Pancreas (tissue), 10 donors: ENCODE measurements at regions not wholly inside any gene's neighbourhood (a gene's known extent, or its start where the extent isn't known, plus 50 kb on each side); places are given as distances from the start of the nearest gene placed in this dataset.

Experiments
- ATAC-seq, 4 donors: fragments of 200-7000 bp; cut with Tn5 transposase; one replicate each; pipeline versions ENCODE4 v1.8.0 to v1.9.1; 2020; ENCODE audit warnings: mild to moderate bottlenecking in 4 of 4, moderate library complexity in 4 of 4
- DNase-seq, 6 donors: peaks; one replicate each; pipeline ENCODE4 v3.0.0-alpha.2; 2020
- FAIRE-seq: peaks from 2 replicates; lab custom pipeline; 2012; peaks lifted over from hg19 to GRCh38; lab: Jason Lieb, UNC
- H3K27ac ChIP-seq, 4 donors: fragments of 200-600 bp; sonication (generic); 1 replicate in 3 of 4; 2 replicates in 1 of 4; pipeline versions ENCODE4 v1.5.0 to v1.8.0; 2020
- H3K27me3 ChIP-seq, 4 donors: fragments of 200-600 bp; one replicate each; pipeline ENCODE4 v1.8.0; 2021
- H3K36me3 ChIP-seq, 3 donors: fragments of 200-600 bp; sonication (generic) in 1 of 3; one replicate each; pipeline versions ENCODE4 v1.5.0 to v1.8.0; 2020 to 2021
- H3K4me1 ChIP-seq, 3 donors: fragments of 200-600 bp; one replicate each; pipeline ENCODE4 v1.8.0; 2021
- H3K4me3 ChIP-seq, 4 donors: fragments of 200-600 bp; sonication (generic) in 2 of 4; one replicate each; pipeline versions ENCODE4 v1.5.0 to v1.8.0; 2020 to 2021
- H3K9me3 ChIP-seq, 4 donors: fragments of 200-600 bp; one replicate each; pipeline ENCODE4 v1.8.0; 2021
- WGBS, 2 donors: extraction: QIAGEN DNeasy Blood & Tissue Kit; methylation state at CpG; one replicate each; pipeline ENCODE4 v1.1.7; 2013; 5-methylcytosine and 5-hydroxymethylcytosine counted together
- intact Hi-C, 3 donors: fragments of 100-400 bp; cut with DNase I; formaldehyde crosslinking; loops; one replicate each; pipeline versions ENCODE4 v1.11.1 to v1.14.2; 2022
- TF ChIP-seq, protein P1 (sequence below), 4 donors: fragments of 200-600 bp; sonication (generic) in 3 of 4; IDR thresholded peaks; one replicate each; pipeline versions ENCODE4 v1.5.0 to v1.8.0; 2021; ENCODE audit warnings: antibody characterized with exemption in 4 of 4
- donor health status: healthy with polysubstance abuse.
- donor health status: DM: no; HTN: no; CAD: no; lungs with moderate emphysema.
- donor health status: DM: no; HTN: no; CAD: no.
- donor health status: control.
- donor health status: control.
- donor health status: Bipolar disorder and iron deficiency.
- donor health status: DM: yes; HTN: yes; CAD: no.
- donor health status: DM: no; HTN: no; CAD: no.
- donor health status: DM: no; HTN: no; CAD: no.
- donor health status: DM: yes; HTN: yes; CAD: no.

DNA sequence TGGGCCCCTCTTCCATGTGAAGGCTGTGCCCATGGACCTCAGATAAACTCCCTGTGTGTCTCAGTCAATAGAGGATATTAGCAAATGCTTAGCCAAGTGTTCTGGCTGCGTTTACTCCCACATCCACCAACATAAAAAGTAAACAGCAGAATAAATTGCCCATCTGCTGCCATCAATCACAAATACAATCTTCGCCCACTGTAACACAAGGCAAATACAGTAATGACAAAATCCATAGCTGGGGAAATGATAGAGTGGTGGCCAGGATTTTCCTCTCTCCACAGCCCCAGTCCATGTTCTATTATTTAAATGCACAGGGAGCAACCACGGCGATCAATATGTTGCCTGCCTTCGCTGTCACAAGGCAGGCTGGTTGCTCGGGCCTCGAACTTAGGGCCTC is 376.5 kb downstream of the UQCRFS1 start:
- DNase-seq (no peak), ATAC-seq (no peak), FAIRE-seq (no peak)
- no peak overlapping the region for H3K27ac ChIP-seq
- no peaks in the 10 kb centered on the region for H3K36me3 ChIP-seq
- intact Hi-C loops: no loop called here
- WGBS, 2 donors: 20 to 23% methylated on average over 7 of the region's 7 CpGs
- H3K27me3 ChIP-seq: no peaks in the 10 kb centered on the region
- H3K9me3 ChIP-seq: no peaks in the 10 kb centered on the region
- H3K4me3 ChIP-seq: no peak overlapping the region
- TF ChIP-seq, protein P1, sequence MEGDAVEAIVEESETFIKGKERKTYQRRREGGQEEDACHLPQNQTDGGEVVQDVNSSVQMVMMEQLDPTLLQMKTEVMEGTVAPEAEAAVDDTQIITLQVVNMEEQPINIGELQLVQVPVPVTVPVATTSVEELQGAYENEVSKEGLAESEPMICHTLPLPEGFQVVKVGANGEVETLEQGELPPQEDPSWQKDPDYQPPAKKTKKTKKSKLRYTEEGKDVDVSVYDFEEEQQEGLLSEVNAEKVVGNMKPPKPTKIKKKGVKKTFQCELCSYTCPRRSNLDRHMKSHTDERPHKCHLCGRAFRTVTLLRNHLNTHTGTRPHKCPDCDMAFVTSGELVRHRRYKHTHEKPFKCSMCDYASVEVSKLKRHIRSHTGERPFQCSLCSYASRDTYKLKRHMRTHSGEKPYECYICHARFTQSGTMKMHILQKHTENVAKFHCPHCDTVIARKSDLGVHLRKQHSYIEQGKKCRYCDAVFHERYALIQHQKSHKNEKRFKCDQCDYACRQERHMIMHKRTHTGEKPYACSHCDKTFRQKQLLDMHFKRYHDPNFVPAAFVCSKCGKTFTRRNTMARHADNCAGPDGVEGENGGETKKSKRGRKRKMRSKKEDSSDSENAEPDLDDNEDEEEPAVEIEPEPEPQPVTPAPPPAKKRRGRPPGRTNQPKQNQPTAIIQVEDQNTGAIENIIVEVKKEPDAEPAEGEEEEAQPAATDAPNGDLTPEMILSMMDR (IDR thresholded peaks at IDR 0.05): no peak
- H3K4me1 ChIP-seq: no peaks in the 10 kb centered on the region

- FAIRE-seq: no peak
- Histone ChIP-seq H3K36me3 (no peaks in the 10 kb centered on the region), H3K4me3 (no peak overlapping the region), H3K27ac (no peak overlapping the region), H3K9me3 (no peaks in the 10 kb centered on the region), H3K4me1 (no peaks in the 10 kb centered on the region), H3K27me3 (no peaks in the 10 kb centered on the region)
- no peak for DNase-seq
- TF ChIP-seq, protein P1 (IDR thresholded peaks at IDR 0.05): no peak
- no peak for ATAC-seq
- 51 to 67% methylated on average over 3 of the region's 3 CpGs for WGBS, 2 donors
- intact Hi-C loops: no loop called here
These were observed 378.0 kb downstream of the UQCRFS1 start for GRCh38 chr19:28834996-28835395.

GRCh38 chr19:28831462-28831861 is 381.5 kb downstream of the UQCRFS1 start:
- DNase-seq: no peak
- FAIRE-seq: no peak
- Histone ChIP-seq H3K36me3 (no peaks in the 10 kb centered on the region), H3K4me1 (no peaks in the 10 kb centered on the region), H3K4me3 (no peak overlapping the region), H3K27me3 (no peaks in the 10 kb centered on the region), H3K27ac (no peak overlapping the region), H3K9me3 (no peaks in the 10 kb centered on the region)
- WGBS, 2 donors: 79 to 80% methylated on average over 5 of the region's 5 CpGs
- intact Hi-C loops: no loop called here
- TF ChIP-seq, protein P1 (IDR thresholded peaks at IDR 0.05): no peak
- ATAC-seq: no peak

- DNase-seq: no peak
- WGBS, 2 donors: 57 to 69% methylated on average over 4 of the region's 4 CpGs
These were observed 383.2 kb downstream of the UQCRFS1 start for GRCh38 chr19:28829762-28830161.

DNA sequence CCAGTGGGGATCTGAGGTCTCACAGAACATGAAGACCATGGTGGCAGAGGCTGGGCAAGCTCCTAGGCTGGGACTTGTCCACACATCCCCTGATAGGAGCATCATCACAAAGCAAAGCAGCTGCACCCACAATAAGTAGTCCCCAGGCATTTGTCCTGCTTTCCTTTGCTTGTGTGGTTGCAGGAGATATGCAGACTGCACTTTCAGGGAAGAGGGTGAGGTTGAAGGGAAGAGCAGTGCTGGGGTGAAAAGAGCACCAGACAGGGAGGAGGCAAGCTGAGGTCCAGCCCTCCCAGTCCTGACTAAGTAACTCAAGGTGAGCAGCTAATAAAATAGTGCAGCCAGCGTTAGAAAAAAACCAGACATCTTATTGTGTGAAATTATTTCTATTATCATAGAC is 383.6 kb downstream of the UQCRFS1 start:
- no peaks in the 10 kb centered on the region for H3K9me3 ChIP-seq
- no peaks in the 10 kb centered on the region for H3K36me3 ChIP-seq
- intact Hi-C loops: no loop called here
- no peak for ATAC-seq
- H3K27me3 ChIP-seq: no peaks in the 10 kb centered on the region
- H3K4me3 ChIP-seq: no peak overlapping the region
- no peak overlapping the region for H3K27ac ChIP-seq
- FAIRE-seq: no peak
- H3K4me1 ChIP-seq: no peaks in the 10 kb centered on the region
- no peak for DNase-seq
- 65 to 82% methylated on average over 1 of the region's 1 CpG for WGBS, 2 donors
- TF ChIP-seq, protein P1 (IDR thresholded peaks at IDR 0.05): no peak

More at GRCh38 chr19:28829762-28830161, 383.2 kb downstream of the UQCRFS1 start:
- FAIRE-seq (no peak), ATAC-seq (no peak)
- Histone ChIP-seq H3K9me3 (no peaks in the 10 kb centered on the region), H3K27ac (no peak overlapping the region), H3K4me3 (no peak overlapping the region), H3K27me3 (no peaks in the 10 kb centered on the region), H3K4me1 (no peaks in the 10 kb centered on the region), H3K36me3 (no peaks in the 10 kb centered on the region)
- intact Hi-C loops: no loop called here
- TF ChIP-seq, protein P1 (IDR thresholded peaks at IDR 0.05): no peak
